Kidney capillary endothelial cell (primary cell): ENCODE measurements at regions not wholly inside any gene's neighbourhood (a gene's known extent, or its start where the extent isn't known, plus 50 kb on each side); places are given as distances from the start of the nearest gene placed in this dataset.

Source experiments
- DNase-seq: peaks from one replicate; pipeline ENCODE4 v3.0.0-alpha.2; 2018; ENCODE audit warnings: low spot score

- no peak for DNase-seq
These were observed 1609.4 kb upstream of the MIR17HG start for GRCh38 chr13:89738072-89738471.

- DNase-seq = no peak
These were observed 1606.3 kb upstream of the MIR17HG start for GRCh38 chr13:89740994-89741685.

GRCh38 chr13:89746554-89746953 lies 1600.9 kb upstream of the MIR17HG start:
- DNase-seq = no peak

GRCh38 chr13:89748716-89749115 lies 1598.8 kb upstream of the MIR17HG start:
- no peak for DNase-seq

GRCh38 chr13:89749888-89750287 lies 1597.6 kb upstream of the MIR17HG start:
- DNase-seq = no peak

GRCh38 chr13:89750371-89750770 lies 1597.1 kb upstream of the MIR17HG start:
- no peak for DNase-seq

- DNase-seq = no peak
These were observed 1596.0 kb upstream of the MIR17HG start for GRCh38 chr13:89751432-89751930.

- DNase-seq = no peak
These were observed 1595.1 kb upstream of the MIR17HG start for GRCh38 chr13:89752394-89752793.

GRCh38 chr13:89755729-89756492 lies 1591.6 kb upstream of the MIR17HG start:
- DNase-seq = no peak

- no peak for DNase-seq
These were observed 1584.5 kb upstream of the MIR17HG start for GRCh38 chr13:89763005-89763404.

GRCh38 chr13:89783221-89783755 lies 1564.2 kb upstream of the MIR17HG start:
- no peak for DNase-seq

- DNase-seq = no peak
These were observed 1563.2 kb upstream of the MIR17HG start for GRCh38 chr13:89784161-89784809.

GRCh38 chr13:89786531-89786930 lies 1561.0 kb upstream of the MIR17HG start:
- DNase-seq = no peak

GRCh38 chr13:89790696-89791095 lies 1556.8 kb upstream of the MIR17HG start:
- no peak for DNase-seq

- no peak for DNase-seq
These were observed 1555.4 kb upstream of the MIR17HG start for GRCh38 chr13:89791971-89792630.

GRCh38 chr13:89796196-89796595 lies 1551.3 kb upstream of the MIR17HG start:
- no peak for DNase-seq

- DNase-seq = no peak
These were observed 1543.6 kb upstream of the MIR17HG start for GRCh38 chr13:89803839-89804238.

- DNase-seq = no peak
These were observed 1540.9 kb upstream of the MIR17HG start for GRCh38 chr13:89806594-89806993.

- no peak for DNase-seq
These were observed 1534.6 kb upstream of the MIR17HG start for GRCh38 chr13:89812856-89813255.

- DNase-seq = no peak
These were observed 1531.1 kb upstream of the MIR17HG start for GRCh38 chr13:89816404-89816803.

- DNase-seq = no peak
These were observed 1525.0 kb upstream of the MIR17HG start for GRCh38 chr13:89822467-89822866.

- DNase-seq = no peak
These were observed 1519.9 kb upstream of the MIR17HG start for GRCh38 chr13:89827552-89827951.
